H1 (cell line): ENCODE measurements at regions not wholly inside any gene's neighbourhood (a gene's known extent, or its start where the extent isn't known, plus 50 kb on each side); places are given as distances from the start of the nearest gene placed in this dataset.

Experiments
- CHD2 ChIP-seq: IDR thresholded peaks from 2 replicates; pipeline ENCODE4 v1.6.1; 2012; ENCODE audit warnings: low read length, improper control_type of control experiment
- CTCF ChIP-seq, 3 experiments: IDR thresholded peaks; 1 replicate in 2 of 3; 2 replicates in 1 of 3; pipeline versions ENCODE4 v1.5.1 to v1.6.1; 2011; ENCODE audit warnings: low read length in 3 of 3, mild to moderate bottlenecking in 3 of 3, inconsistent platforms in 2 of 3, low read depth in 1 of 3, moderate library complexity in 1 of 3; ENCODE audit not compliant: insufficient read depth in 1 of 3; ENCODE audit errors: control extremely low read depth in 1 of 3
- EP300 ChIP-seq, 2 experiments: IDR thresholded peaks; 1 replicate in 1 of 2; 2 replicates in 1 of 2; pipeline ENCODE4 v1.6.1; 2011 to 2012; ENCODE audit warnings: low read depth in 2 of 2, low read length in 2 of 2, mild to moderate bottlenecking in 2 of 2, borderline replicate concordance in 1 of 2, inconsistent platforms in 1 of 2, moderate library complexity in 1 of 2
- EZH2 ChIP-seq: fragments of 200-600 bp; sonication (generic); IDR thresholded peaks from 2 replicates; pipeline ENCODE4 v1.7.1; 2012; ENCODE audit warnings: low read depth, mild to moderate bottlenecking, moderate library complexity, low read length, inconsistent platforms; ENCODE audit not compliant: severe bottlenecking
- GABPA ChIP-seq: IDR thresholded peaks from 2 replicates; pipeline ENCODE4 v1.6.1; 2011; ENCODE audit warnings: mild to moderate bottlenecking, low read length, moderate library complexity, borderline replicate concordance; ENCODE audit not compliant: insufficient read depth
- PHF8 ChIP-seq: fragments of 200-600 bp; sonication (generic); conservative IDR thresholded peaks from 2 replicates; pipeline ENCODE4 v1.7.1; 2012; ENCODE audit warnings: low read depth, mild to moderate bottlenecking, inconsistent platforms, low read length, moderate library complexity
- TAF7 ChIP-seq: optimal IDR thresholded peaks from 2 replicates; pipeline ENCODE3; 2011; ENCODE audit warnings: low read depth, mild to moderate bottlenecking, inconsistent platforms, low read length, moderate library complexity, borderline replicate concordance

- TF ChIP-seq EP300 (IDR thresholded peaks at IDR 0.05; ENCODE audit: borderline replicate concordance in 1 of 2, low read depth in 2 of 2, low read length in 2 of 2) (no peak), PHF8 (no peak), CHD2 (no peak), GABPA (no peak), CTCF (IDR thresholded peaks at IDR 0.05; ENCODE audit: control extremely low read depth in 1 of 3, insufficient read depth in 1 of 3, low read depth in 1 of 3, low read length in 3 of 3) (no peak), TAF7 (no peak), EZH2 (no peak)
Observed at GRCh38 chr6:167517254-167517916, 192.5 kb downstream of the TTLL2 start.
